ENCODE measurements at regions not wholly inside any gene's neighbourhood (a gene's known extent, or its start where the extent isn't known, plus 50 kb on each side); places are given as distances from the start of the nearest gene placed in this dataset.

- Histone ChIP-seq H3K27ac (no peak overlapping the region), H4K20me1 (ENCODE audit: insufficient read depth, poor library complexity, severe bottlenecking) (no peaks in the 10 kb centered on the region), H3K27me3 (no peaks in the 10 kb centered on the region), H3K4me3 (no peak overlapping the region), H2AFZ (no peak overlapping the region), H3K4me2 (no peak overlapping the region), H3K9me3 (ENCODE audit: low read depth) (no peaks in the 10 kb centered on the region), H3K4me1 (ENCODE audit: insufficient read depth) (no peaks in the 10 kb centered on the region), H3K79me2 (no peaks in the 10 kb centered on the region), H3K9me2 (replicated peaks; ENCODE audit: insufficient read depth) (no peaks in the 10 kb centered on the region), H3K36me3 (replicated peaks; ENCODE audit: insufficient read depth, low read depth) (no peaks in the 10 kb centered on the region)
- DNase-seq (ENCODE audit: low spot score) = no peak
- WGBS (ENCODE audit: low lambda C conversion rate, missing lambda C conversion rate) = 86% methylated on average over 26 of the region's 27 CpGs
- TF ChIP-seq EZH2phosphoT487 (IDR thresholded peaks at IDR 0.05; ENCODE audit: low read depth, severe bottlenecking, unreplicated experiment) = peak; percentile 55
- TF ChIP-seq, protein P1, sequence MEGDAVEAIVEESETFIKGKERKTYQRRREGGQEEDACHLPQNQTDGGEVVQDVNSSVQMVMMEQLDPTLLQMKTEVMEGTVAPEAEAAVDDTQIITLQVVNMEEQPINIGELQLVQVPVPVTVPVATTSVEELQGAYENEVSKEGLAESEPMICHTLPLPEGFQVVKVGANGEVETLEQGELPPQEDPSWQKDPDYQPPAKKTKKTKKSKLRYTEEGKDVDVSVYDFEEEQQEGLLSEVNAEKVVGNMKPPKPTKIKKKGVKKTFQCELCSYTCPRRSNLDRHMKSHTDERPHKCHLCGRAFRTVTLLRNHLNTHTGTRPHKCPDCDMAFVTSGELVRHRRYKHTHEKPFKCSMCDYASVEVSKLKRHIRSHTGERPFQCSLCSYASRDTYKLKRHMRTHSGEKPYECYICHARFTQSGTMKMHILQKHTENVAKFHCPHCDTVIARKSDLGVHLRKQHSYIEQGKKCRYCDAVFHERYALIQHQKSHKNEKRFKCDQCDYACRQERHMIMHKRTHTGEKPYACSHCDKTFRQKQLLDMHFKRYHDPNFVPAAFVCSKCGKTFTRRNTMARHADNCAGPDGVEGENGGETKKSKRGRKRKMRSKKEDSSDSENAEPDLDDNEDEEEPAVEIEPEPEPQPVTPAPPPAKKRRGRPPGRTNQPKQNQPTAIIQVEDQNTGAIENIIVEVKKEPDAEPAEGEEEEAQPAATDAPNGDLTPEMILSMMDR (IDR thresholded peaks at IDR 0.05; ENCODE audit: poor library complexity) = no peak
Observed at GRCh38 chr2:10193851-10194820, 71.6 kb downstream of the RRM2 start.

DNA sequence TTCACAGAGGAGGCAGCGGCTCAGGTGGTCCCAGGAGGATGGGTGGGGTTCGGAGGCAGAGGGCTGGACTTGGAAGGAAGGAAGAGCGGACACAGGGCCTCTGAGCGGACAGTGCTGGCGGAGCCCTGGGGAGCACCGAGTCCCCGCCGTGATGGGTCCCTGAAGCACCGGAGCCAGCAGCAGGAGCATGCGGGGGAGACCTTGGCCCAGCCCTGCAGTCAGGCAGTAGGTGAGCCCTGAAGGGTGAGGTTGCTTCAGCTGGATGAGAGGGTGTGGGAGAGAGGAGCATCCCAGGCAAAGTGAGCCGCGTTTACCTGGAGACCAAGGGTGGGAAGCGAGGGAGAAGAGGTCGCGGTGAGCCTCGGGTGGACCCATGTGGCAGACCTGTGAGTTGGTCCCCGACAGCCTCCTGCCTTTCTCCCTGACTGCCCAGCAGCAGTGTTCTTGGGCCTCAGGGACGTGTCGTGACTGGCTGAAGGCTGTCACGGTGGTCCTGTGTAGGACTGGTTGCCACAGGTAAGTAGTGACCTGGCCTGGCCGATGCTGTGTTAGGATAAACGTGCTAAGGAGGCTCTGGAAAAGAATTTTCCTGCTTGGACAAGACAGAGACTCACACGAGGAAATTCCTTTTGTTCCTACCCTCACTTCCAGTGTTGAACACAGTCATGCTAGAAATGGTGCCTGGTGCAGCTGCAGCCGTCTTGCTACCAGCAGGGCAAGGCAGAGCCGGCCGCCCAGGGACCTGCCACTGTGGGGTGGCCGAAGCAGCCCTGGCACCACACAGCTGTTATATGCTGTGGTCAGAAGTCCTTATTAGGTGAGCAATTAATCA lies 73.0 kb downstream of the RRM2 start:
- Histone ChIP-seq H3K9me2 (replicated peaks; ENCODE audit: insufficient read depth) (no peaks in the 10 kb centered on the region), H3K27ac (no peak overlapping the region), H2AFZ (no peak overlapping the region), H3K79me2 (no peaks in the 10 kb centered on the region), H3K4me2 (no peak overlapping the region), H3K4me3 (no peak overlapping the region), H3K4me1 (ENCODE audit: insufficient read depth) (no peaks in the 10 kb centered on the region), H3K27me3 (no peaks in the 10 kb centered on the region), H3K36me3 (replicated peaks; ENCODE audit: insufficient read depth, low read depth) (no peaks in the 10 kb centered on the region), H4K20me1 (ENCODE audit: insufficient read depth, poor library complexity, severe bottlenecking) (no peaks in the 10 kb centered on the region), H3K9me3 (ENCODE audit: low read depth) (no peaks in the 10 kb centered on the region)
- TF ChIP-seq EZH2 (IDR thresholded peaks at IDR 0.05; ENCODE audit: borderline replicate concordance) = no peak
- TF ChIP-seq EZH2phosphoT487 (IDR thresholded peaks at IDR 0.05; ENCODE audit: low read depth, severe bottlenecking, unreplicated experiment) = no peak
- TF ChIP-seq, protein P1 (IDR thresholded peaks at IDR 0.05; ENCODE audit: poor library complexity) = no peak
- WGBS (ENCODE audit: low lambda C conversion rate, missing lambda C conversion rate) = 96% methylated on average over 26 of the region's 27 CpGs
- DNase-seq (ENCODE audit: low spot score) = no peak

DNA sequence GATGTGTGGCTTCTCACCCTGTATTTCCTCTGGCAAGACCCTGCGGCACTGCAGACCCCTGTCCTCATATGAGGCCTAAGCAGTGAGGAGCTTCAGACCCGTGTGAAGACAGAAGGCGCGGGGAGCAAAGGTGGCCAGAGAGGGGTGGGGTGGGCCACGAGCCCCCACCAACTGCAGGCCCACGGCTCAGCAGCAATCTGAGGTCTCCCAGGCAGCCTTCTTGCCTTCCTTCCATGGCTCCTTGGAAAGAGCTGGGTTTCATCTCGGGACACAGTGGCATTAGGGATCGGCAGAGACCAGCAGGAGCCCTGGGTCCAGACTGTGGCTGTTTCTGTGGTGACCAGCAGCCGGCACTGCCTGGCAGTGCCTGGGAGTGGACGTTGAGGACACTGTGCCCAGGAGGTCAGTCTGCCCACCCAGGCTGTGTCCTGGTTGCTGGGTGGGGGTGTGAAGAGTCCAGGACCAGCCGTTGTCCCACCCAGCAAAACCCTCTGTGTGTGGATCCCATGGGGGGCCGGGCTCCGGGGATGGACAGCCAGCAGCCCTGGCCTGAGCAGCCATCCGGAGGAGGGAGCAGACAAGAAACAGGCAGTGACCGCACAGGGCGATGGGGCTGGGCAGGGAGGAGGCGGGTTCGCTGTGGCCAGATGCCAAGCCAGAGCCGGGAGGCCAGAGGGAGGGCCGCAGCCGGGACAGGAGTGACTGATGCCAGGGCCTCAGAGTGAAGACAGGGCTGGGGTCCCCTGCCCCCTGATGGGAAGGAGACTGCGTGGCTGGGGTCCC lies 73.8 kb downstream of the RRM2 start:
- 86% methylated on average over 22 of the region's 22 CpGs for WGBS (ENCODE audit: low lambda C conversion rate, missing lambda C conversion rate)
- no peak overlapping the region for H2AFZ ChIP-seq

More for the DNA sequence above, 73.8 kb downstream of the RRM2 start:
- no peak overlapping the region for H3K4me3 ChIP-seq
- no peaks in the 10 kb centered on the region for H3K27me3 ChIP-seq
- H3K27ac ChIP-seq = no peak overlapping the region
- H3K4me1 ChIP-seq (ENCODE audit: insufficient read depth) = no peaks in the 10 kb centered on the region
- no peaks in the 10 kb centered on the region for H4K20me1 ChIP-seq (ENCODE audit: insufficient read depth, poor library complexity, severe bottlenecking)
- TF ChIP-seq, protein P1 (IDR thresholded peaks at IDR 0.05; ENCODE audit: poor library complexity) = no peak
- TF ChIP-seq EZH2phosphoT487 (IDR thresholded peaks at IDR 0.05; ENCODE audit: low read depth, severe bottlenecking, unreplicated experiment) (no peak), EZH2 (IDR thresholded peaks at IDR 0.05; ENCODE audit: borderline replicate concordance) (no peak)
- no peak overlapping the region for H3K4me2 ChIP-seq
- DNase-seq (ENCODE audit: low spot score) = no peak
- H3K9me3 ChIP-seq (ENCODE audit: low read depth) = no peaks in the 10 kb centered on the region
- no peaks in the 10 kb centered on the region for H3K79me2 ChIP-seq
- no peaks in the 10 kb centered on the region for H3K36me3 ChIP-seq (replicated peaks; ENCODE audit: insufficient read depth, low read depth)
- H3K9me2 ChIP-seq (replicated peaks; ENCODE audit: insufficient read depth) = no peaks in the 10 kb centered on the region

Data from hepatocyte (in vitro differentiated cells).